ENCODE measurements at regions not wholly inside any gene's neighbourhood (a gene's known extent, or its start where the extent isn't known, plus 50 kb on each side); places are given as distances from the start of the nearest gene placed in this dataset.
"Not testable (repeated sequence)": the region's sequence is repeated elsewhere in the genome, so short reads cannot be mapped to it uniquely, and the experiment has no call there.

DNA sequence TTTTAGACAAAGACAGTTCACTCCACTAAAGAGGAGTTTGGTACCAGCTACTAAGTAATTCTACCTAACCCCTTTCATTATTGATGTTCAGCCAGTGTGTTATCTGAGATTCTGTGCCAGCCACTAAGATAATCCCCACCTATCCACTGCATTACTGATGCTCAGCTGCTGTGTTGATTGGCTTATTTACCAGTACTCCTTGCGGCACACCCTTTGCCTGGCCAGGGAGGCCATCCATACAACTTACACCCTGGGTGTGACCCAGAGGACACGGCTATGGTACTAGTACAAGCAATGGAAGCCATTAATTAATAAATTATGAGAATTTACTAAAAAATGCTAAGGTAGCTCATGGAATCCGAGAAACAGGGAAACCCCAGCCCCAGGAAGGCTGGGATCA lies 290.7 kb upstream of the CTNNB1 start:
- DNase-seq: no peak

DNA sequence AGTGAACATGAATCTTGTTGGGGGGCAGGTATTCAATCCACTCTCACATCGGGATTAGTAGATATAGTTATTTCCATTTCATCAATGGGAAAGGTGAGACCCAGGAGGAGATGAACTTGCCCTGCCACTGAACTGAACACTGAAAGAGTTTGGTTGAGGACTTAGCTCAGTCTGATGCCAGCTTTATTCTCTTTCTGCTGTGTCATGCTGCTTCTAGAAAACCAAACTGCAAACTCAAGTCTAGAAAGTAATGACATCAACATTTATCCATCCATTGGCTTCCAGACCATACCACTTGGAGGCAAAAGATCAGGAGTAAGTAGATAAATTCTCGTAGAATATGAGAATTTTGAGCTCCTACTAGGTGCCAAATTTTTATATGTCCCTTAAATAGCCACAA lies 288.0 kb upstream of the CTNNB1 start:
- DNase-seq: no peak

DNA sequence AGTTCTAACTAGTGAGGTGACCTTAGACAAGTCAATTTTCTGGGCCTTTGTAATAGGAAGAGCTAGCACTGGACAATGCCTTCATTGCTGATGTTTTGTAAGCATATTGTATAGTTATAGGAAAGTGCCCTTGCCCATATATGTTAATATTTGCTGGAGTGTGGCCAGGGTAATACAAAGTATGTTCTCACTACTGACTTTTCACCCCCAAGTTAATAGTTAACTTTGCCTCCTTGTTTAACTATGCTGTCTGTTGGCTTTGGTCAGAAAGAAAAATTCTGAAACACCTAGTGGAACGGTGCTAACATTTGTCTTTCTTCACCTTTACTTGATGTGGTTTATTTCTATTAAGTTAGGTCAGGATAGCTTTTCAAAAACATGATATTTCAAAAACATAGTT lies 287.4 kb upstream of the CTNNB1 start:
- DNase-seq: no peak

DNA sequence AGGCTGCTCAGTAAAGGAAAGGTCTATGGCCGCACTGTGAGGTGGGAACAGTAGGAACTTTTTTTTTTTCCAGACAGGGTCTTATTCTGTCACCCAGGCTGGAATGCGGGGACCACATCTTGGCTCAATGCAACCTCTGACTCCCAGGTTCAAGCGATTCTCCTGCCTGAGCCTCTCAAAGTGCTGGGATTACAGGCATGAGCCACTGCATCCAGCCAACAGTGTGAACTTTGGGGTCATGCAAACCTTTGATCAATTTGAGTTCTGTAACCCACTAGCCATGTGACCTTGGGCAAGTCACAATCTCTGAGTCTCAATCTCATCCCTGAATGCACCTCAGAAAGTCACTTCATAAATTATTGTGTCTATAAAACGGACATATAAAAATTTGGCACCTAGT lies 286.8 kb upstream of the CTNNB1 start:
- DNase-seq: no peak

DNA sequence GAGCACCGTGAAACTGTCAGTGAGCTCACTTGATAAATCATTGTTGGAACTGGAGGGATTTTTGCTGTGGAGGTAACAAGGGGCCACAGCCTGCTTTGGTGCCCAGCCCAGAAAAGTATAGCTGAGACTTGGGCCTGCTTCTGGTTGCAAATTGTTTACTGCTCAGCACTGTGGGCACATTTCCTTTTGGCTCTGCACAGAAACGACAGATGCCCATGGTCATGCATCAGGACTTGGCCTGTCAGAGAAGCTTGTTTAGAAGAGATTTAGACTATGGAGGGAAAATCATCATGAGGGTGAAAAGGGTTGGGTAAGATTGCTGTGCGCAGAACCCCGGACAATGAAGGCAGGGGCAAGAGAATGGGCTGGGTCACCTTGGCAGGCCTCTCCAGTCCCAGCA lies 286.1 kb upstream of the CTNNB1 start:
- no peak for DNase-seq

DNA sequence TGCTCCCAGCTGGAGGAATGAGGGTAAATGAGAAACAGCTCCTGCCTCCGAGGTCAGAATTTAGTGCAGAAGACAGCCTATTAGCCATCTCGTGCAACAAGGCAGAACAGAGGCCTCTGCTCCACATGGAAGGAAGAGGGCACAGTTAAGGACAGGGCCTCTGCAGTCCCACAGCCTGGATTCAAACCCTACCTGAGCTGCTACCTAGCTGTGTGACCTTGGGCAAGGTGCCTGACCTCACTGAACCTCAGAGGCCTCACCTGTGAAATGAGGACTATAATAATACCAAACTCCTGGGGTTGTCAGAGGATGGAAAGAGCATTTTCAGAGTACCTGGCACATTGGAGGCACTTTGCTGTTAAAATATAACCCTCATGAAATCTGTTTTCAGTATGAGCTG lies 285.7 kb upstream of the CTNNB1 start:
- no peak for DNase-seq

DNA sequence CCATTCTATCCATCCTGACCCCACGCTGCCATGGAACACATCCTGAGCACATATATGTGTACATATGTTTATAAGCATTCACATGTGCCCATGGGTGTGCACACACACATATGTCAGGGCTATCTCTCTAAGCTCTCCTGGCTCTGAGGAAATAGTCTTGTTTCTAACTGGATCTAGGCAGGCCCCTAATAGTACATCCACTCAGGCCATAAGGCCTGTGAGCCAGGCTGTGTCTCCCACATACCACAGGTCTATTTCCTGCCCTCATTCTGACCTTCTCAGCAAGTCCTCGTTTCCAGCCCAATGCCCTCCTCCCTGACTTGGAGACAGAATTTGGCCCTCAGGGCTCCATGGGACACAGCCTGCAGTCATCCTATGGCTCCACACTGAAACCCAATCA lies 284.8 kb upstream of the CTNNB1 start:
- DNase-seq: no peak

DNA sequence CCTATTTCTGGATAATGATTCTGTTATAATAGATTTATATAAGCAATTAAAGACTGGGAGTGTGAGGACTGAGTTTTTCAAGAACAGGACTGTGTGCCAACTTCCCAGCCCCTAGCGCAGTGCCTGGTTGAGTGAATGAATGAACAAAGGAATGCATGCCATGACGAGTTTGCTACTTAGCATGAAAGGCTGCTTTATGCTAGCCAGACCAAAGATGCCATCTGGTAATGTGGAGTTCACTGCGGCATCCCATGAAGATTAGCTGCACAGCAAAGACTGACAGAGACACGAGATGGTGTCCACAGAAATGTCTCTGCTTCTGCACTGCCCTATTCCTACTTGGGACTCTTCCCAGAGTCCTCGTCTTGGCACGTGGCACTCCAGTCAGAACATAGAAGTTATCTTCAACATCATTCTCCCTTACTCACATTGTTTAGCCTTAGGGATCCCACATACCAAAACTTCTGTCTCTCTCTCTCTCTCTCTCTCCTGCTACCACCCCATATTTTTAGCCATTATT lies 283.9 kb upstream of the CTNNB1 start:
- DNase-seq: no peak

DNA sequence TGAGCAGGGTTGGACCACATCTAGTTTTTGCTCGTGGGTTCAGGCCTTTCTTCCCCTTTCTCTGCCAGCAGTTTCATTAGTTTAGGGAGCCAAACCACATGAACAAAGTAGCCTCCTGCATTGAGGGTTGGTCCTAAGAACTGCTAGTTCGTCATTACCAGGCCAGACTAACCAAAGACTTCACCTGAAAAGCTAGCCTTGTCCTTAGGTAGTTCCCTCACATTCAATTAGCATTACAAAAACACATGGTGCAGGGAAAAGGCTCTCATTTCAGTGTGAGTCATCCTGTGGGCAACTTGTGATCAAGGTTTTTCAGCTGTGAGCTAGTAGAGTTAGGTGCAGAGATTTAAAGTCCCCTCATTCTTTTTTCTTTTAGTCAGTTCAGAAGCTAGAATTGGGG lies 279.3 kb upstream of the CTNNB1 start:
- DNase-seq: no peak

DNA sequence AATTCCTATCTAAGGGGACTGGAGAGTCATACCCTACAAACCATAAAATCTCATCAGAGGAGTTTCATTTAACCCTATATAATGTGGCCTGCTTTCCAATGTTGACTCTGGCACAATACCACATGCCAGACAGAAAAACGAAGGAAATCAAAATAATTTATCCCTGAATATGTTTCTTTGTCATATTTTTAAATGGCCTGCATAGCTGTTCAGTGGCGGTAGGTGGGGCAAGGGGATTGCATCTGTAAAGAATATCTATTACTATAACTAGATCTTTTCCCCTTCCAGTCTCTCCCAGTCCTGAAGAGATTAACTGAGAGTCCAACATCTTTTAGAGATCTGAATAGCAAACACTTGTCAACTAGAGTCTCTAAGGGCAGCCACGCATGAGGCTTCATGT lies 278.1 kb upstream of the CTNNB1 start:
- DNase-seq: no peak

DNA sequence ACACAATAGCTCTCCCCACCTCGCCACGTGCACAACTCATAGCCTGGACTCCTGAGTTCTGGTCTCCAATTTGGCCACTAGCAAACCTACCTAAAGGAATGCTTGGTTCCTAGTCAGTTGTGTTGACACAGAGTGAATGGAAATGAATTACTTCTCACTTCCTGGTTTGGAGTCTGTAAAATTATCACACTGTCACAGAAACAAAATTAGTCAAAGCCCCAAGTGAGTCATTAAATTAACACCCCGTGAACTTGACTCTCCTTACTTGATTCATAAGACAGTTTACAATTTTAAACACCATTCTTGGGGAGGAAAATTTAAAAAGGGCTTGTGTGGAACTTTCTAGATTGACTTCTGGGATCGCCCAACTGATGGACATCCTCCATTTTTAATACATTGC lies 276.2 kb upstream of the CTNNB1 start:
- no peak for DNase-seq

DNA sequence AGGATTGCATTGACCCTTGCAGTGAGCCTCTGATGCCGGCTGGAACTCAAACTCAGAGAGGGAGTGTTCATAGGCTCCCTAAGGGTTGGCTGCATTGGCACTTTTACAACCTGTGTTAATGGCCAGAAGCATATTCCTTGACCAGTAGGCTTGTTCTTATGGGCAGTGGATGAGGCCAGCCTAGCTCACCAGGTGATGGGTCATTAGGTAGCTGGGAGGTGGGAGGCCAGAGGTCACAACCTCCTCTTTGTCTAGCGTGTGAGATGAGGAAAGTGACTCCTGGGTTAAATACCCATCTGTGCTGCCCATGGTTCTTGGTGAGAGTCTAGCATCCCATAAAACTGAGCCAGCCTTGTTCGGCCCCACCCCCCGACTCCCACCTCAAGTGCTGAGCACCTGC lies 275.7 kb upstream of the CTNNB1 start:
- DNase-seq: no peak

DNA sequence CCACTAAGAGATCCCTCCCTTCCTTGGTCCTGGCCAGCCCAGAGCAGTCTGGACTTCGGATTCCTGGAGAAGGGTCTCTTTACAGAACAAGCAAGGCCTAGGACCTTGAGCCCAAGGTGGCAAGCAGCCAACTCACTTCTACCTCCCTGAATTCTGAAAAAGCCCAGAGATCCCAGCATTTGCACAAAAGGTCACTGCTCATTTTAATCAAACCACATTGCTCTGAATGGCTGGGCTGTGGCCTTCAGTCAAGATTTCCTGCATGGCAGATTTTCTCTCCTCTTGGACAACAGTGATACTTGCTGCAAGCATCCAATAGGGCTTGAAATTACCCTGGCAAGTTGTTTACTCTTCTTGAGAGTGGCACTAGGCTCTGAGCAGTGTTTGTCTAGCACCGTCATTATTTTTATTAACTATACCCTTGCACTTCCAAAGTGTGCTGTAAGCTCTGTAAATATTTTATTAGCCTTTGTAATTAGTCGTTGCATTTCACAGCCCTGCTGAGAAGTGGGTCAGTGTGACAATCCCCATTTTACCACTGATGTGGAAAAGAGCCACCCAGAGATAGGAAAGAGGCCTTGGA lies 274.7 kb upstream of the CTNNB1 start:
- DNase-seq: no peak

DNA sequence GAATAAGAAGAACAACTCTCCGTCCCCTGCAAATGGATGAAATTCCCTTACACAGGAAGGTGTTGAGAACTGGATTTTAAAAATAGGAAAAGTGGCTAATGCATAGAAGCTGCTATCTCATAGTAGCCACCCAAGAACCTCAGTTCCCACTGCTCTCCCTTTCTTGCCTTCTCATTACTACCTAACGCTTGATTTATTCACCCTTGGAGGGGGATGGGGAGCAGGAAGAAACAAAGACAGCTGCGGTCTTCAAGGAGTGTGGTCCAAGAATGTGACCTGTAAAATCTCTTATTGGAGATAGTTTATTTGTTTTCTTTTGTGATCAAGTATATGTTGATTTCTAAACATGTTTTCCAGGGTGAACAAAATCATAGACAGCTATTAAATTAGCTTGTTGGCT lies 274.1 kb upstream of the CTNNB1 start:
- no peak for DNase-seq

DNA sequence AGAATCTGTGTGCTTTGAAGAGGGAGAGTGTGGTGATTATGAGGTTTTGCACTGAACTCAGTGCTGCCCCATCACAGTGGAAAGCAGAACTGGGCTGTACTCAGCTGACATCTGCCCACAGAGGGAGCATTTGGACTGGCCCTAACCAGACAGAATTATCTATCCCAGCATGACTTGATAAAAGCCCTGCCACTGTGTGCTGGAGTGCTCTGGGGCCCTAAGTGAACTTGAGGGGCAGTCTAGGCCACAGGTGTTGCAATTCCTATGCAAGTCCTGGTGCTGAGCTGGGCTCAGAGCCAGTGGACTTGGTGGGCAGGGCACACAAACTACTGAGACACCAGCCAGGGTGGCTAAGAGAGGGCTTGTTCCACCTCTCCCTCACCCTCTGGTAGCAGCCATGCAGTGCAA lies 269.2 kb upstream of the CTNNB1 start:
- DNase-seq: no peak

DNA sequence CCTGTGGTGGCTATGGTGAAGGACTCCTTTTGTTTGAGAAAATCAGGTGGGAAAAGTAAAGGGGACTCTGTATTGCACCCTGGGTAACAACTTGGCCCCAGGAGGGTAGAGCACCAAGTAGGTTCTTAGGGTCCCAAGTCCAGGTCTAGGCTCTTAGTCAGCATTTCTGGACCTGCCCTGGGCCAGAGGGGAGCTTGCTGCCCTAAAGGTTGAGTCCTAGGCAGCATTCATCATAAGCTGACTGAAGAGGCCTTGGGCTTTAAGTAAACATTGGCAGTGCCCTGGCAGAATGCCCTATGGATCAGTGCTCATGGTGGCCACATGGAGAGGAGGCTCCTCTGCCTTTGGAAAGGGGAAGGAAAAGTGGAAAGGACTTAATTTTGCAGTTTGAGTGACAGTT lies 268.5 kb upstream of the CTNNB1 start:
- no peak for DNase-seq

DNA sequence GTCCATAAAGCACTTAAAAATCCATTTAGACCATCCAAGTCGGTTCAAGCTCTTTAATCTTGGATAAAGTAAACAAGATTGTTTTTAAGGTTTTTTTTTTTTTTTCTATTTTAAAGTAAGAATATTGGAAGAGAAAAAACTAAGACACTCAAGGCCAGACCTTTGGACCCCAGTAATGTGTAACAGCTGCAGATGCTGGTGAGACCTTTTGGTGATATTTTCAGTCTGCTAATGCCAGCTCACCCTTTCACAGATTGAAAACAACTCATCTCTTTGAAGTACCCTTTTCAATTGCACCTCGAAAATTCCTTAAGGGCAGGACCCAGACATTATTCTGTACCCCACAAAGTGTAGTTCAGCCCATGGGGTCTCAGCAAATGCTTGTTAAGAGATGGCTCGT lies 260.7 kb upstream of the CTNNB1 start:
- DNase-seq: no peak

DNA sequence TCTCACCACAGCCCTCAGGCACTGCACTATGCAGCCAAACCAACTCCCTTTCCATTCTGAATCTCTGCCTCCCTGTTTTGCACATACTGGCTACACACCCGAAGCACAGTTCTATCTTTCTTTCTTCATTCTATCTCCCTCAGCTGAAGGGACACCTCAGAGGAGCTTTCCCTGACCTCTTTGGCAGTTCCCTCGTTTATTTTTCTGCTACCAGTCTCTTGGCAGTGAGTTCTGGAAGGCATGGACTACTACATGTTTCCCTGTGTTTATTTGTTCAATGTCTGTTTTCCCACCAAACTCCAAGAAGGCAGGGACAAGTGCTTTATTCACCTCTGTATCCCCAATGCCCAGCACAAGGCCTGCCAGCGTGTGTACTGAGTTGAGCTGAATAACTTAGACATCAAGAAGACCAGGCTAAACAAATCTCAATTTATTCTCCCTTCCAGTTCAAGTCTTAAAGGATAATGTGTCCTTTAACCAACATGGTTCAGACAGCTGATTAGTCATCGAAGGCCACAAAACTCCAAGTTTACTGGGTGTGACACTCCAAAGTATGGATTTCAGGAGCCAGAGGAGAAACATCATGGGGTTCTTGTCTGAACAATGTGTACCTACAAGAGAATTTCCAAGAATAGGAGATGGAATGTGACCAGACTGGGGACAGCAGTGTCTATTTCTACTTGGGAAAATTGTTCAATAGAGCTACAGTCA lies 260.1 kb upstream of the CTNNB1 start:
- DNase-seq: no peak

DNA sequence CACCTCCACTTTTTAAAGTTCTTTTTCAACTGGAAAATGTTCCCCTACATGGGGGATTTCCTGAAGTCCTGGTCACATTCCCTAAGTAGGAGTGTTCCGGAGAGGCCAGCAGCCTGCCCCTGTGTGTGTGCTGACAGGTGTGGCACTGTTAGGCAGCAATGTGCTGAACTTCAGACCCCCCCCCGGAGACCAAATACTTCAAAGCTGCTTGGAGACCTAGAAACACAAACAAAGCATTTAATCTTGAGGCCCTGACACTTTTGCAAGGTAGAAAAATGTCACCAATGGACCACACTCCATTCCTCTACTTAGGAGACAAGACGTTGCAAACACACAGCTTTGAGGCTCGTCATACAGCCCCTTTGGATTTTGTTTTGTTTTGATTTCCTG lies 259.6 kb upstream of the CTNNB1 start:
- DNase-seq: no peak

DNA sequence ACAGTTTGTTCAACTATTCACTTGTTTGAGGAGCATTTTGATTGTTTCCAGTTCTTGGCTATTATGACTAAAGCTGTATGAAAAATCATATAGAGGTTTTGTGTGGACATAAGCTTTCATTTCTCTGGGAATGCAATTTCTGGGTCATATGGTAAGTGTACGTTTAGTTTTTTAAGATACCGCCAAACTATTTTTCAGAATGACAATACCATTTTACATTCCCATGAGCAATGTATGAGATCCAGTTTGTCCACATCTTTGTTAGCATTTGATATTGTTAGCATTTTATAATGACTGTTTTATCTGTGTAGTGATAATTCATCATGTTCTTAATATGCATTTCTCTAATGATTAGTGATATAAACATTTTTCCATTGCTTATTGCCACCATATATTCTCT lies 258.7 kb upstream of the CTNNB1 start:
- no peak for DNase-seq

DNA sequence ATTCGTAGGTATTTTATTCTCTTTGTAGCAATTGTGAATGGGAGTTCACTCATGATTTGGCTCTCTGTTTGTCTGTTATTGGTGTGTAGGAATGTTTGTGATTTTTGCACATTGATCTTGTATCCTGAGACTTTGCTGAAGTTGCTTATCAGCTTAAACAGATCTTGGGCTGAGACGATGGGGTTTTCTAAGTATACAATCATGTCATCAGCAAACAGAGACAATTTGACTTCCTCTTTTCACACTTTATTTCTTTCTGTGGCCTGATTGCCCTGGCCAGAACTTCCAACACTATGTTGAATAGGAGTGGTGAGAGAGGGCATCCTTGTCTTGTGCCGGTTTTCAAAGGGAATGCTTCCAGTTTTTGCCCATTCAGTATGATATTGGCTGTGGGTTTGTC lies 252.3 kb upstream of the CTNNB1 start:
- not testable (repeated sequence) for DNase-seq

DNA sequence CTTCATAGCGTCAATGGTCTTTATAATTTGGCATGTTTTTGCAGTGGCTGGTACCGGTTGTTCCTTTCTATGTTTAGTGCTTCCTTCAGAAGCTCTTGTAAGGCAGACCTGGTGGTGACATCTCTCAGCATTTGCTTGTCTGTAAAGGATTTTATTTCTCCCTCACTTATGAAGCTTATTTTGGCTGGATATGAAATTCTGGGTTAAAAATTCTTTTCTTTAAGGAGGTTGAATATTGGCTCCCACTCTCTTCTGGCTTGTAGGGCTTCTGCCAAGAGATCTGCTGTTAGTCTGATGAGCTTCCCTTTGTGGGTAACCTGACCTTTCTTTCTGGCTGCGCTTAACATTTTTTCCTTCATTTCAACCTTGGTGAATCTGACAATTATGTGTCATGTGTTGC lies 250.0 kb upstream of the CTNNB1 start:
- not testable (repeated sequence) for DNase-seq

DNA sequence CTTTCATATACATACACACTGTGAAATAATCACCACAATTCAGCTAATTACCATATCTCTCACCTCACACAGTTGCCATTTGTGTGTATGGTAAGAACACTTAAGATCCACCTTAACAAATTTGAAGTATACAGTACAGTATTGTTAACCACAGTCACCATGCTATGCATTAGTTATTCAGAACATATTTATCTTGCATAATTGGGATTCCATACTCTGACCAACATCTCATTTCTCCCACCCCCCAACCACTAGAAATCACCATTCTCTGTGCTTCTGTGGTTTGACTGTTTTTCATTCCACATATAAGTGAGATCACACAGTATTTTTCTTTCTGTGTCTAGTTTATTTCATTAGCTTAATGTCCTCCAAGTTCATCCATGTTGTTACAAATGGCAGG lies 247.7 kb upstream of the CTNNB1 start:
- no peak for DNase-seq

DNA sequence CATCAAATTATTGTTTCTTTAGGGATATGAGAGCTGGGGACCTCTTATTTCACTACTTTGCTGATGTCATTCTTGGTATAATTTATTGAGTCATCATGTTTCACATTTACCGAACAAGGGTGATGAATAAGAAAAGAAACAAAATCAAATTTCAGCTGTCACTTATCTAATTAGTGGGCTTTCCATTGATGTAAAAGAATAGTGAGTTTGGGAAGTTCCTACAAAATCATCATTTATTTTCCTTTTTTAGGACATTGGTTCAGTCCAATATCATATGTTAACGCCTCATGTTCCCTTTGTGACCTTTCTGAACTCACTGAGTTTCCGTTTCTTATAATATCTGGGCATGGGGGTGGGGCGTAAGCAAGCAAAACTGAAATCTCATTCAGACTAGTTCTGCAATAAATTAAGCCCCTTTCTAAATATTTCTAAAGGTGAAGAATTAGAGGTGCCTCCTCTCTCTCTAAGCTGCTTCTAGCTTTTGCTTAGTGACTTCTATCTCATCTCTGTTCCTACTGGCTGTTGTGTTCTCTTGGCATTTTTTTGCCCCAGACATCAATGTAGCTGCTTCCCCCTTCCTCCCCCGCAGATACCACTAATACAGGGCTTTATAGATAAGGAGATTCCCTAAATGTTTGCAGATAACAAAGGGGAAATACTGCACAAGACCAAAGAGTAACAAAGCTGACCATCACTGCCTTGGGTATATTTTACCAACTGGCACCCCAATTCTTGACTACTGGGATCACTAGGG lies 238.0 kb upstream of the CTNNB1 start:
- no peak for DNase-seq
